ENCODE measurements at regions not wholly inside any gene's neighbourhood (a gene's known extent, or its start where the extent isn't known, plus 50 kb on each side); places are given as distances from the start of the nearest gene placed in this dataset.

- no peak overlapping the region for H3K27ac Mint-ChIP-seq
- ChIA-PET CTCF (no interaction called here), POLR2A (no interaction called here)
- no peak overlapping the region for H3K4me3 Mint-ChIP-seq
- Histone ChIP-seq H3K4me3 (ENCODE audit: low read length) (no peak overlapping the region), H3K9me3 (ENCODE audit: control insufficient read depth in 1 of 2, insufficient read depth in 1 of 2, low read length in 2 of 2) (no peaks in the 10 kb centered on the region), H3K36me3 (ENCODE audit: insufficient read depth, low read length) (no peaks in the 10 kb centered on the region), H3K27me3 (ENCODE audit: control insufficient read depth in 1 of 2, insufficient read depth in 2 of 2, low read length in 2 of 2) (peaks cover 0 to 4% of the 10 kb centered on the region in 2 experiments), H3K27ac (ENCODE audit: low read depth in 1 of 2, low read length in 2 of 2) (no peak overlapping the region), H3K4me1 (ENCODE audit: insufficient read depth, low read length) (no peaks in the 10 kb centered on the region)
- no peak for DNase-seq
- TF ChIP-seq CTCF (IDR thresholded peaks at IDR 0.05) = no peak
- no peaks in the 10 kb centered on the region for H3K4me1 Mint-ChIP-seq (ENCODE audit: low read depth)
- no peaks in the 10 kb centered on the region for H3K36me3 Mint-ChIP-seq (ENCODE audit: low read depth)
- ATAC-seq (ENCODE audit: poor library complexity) = no peak
- intact Hi-C loops (cut with DNase I, micrococcal nuclease) = no loop called here
- peaks cover 14% of the 10 kb centered on the region for H3K27me3 Mint-ChIP-seq
- H3K9me3 Mint-ChIP-seq = no peaks in the 10 kb centered on the region
Observed at GRCh38 chr10:113411456-113411855, 141.4 kb upstream of the HABP2 start.

- no peak overlapping the region for H3K27ac Mint-ChIP-seq
- Histone ChIP-seq H3K36me3 (ENCODE audit: insufficient read depth, low read length) (no peaks in the 10 kb centered on the region), H3K4me3 (ENCODE audit: low read length) (no peak overlapping the region), H3K4me1 (ENCODE audit: insufficient read depth, low read length) (no peaks in the 10 kb centered on the region), H3K27me3 (ENCODE audit: control insufficient read depth in 1 of 2, insufficient read depth in 2 of 2, low read length in 2 of 2) (peaks cover 0 to 4% of the 10 kb centered on the region in 2 experiments), H3K9me3 (ENCODE audit: control insufficient read depth in 1 of 2, insufficient read depth in 1 of 2, low read length in 2 of 2) (no peaks in the 10 kb centered on the region), H3K27ac (ENCODE audit: low read depth in 1 of 2, low read length in 2 of 2) (no peak overlapping the region)
- H3K4me3 Mint-ChIP-seq = no peak overlapping the region
- TF ChIP-seq CTCF (IDR thresholded peaks at IDR 0.05) = no peak
- H3K36me3 Mint-ChIP-seq (ENCODE audit: low read depth) = no peaks in the 10 kb centered on the region
- DNase-seq (no peak), ATAC-seq (ENCODE audit: poor library complexity) (no peak)
- peaks cover 17% of the 10 kb centered on the region for H3K27me3 Mint-ChIP-seq
- ChIA-PET POLR2A (no interaction called here), CTCF (no interaction called here)
- H3K4me1 Mint-ChIP-seq (ENCODE audit: low read depth) = no peaks in the 10 kb centered on the region
- no peaks in the 10 kb centered on the region for H3K9me3 Mint-ChIP-seq
- intact Hi-C loops (cut with DNase I, micrococcal nuclease) = no loop called here
Observed at GRCh38 chr10:113412161-113412560, 140.7 kb upstream of the HABP2 start.

DNA sequence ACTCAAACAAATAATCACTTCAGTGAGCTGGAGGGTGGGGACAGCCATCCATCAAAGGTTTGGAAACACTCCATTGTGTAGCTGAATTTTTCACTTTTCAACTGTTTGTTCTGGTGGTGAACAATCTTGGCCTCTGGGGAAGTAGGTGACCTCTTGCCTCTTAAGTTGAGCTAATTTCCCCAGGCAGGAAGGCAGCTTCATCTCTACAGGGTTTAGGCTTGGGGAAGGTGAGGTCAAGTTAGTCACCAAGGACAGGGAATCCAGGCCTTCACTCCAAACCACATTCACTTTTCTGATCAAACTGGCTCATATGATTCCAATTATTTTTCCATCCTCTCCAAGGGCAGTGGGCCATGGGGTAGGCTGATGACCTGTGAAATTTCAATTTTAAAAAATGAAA lies 138.3 kb upstream of the HABP2 start:
- ChIA-PET POLR2A (no interaction called here), CTCF (no interaction called here)
- H3K4me1 Mint-ChIP-seq (ENCODE audit: low read depth) = no peaks in the 10 kb centered on the region
- H3K9me3 Mint-ChIP-seq = no peaks in the 10 kb centered on the region
- Histone ChIP-seq H3K36me3 (ENCODE audit: insufficient read depth, low read length) (no peaks in the 10 kb centered on the region), H3K27ac (ENCODE audit: low read depth in 1 of 2, low read length in 2 of 2) (no peak overlapping the region), H3K9me3 (ENCODE audit: control insufficient read depth in 1 of 2, insufficient read depth in 1 of 2, low read length in 2 of 2) (peaks cover 0 to 4% of the 10 kb centered on the region in 2 experiments), H3K27me3 (ENCODE audit: control insufficient read depth in 1 of 2, insufficient read depth in 2 of 2, low read length in 2 of 2) (peaks cover 0 to 4% of the 10 kb centered on the region in 2 experiments), H3K4me3 (ENCODE audit: low read length) (no peak overlapping the region), H3K4me1 (ENCODE audit: insufficient read depth, low read length) (no peaks in the 10 kb centered on the region)
- no peaks in the 10 kb centered on the region for H3K36me3 Mint-ChIP-seq (ENCODE audit: low read depth)
- TF ChIP-seq CTCF (IDR thresholded peaks at IDR 0.05) = no peak
- ATAC-seq (ENCODE audit: poor library complexity) = no peak
- intact Hi-C loops (cut with DNase I, micrococcal nuclease) = no loop called here
- no peak overlapping the region for H3K27ac Mint-ChIP-seq
- no peak overlapping the region for H3K4me3 Mint-ChIP-seq
- H3K27me3 Mint-ChIP-seq = peaks cover 21% of the 10 kb centered on the region
- no peak for DNase-seq

All from CD4-positive, alpha-beta T cell (primary cell).